BJ (cell line): ENCODE measurements at regions not wholly inside any gene's neighbourhood (a gene's known extent, or its start where the extent isn't known, plus 50 kb on each side); places are given as distances from the start of the nearest gene placed in this dataset.

Experiments
- CTCF ChIA-PET: fragments of 350-600 bp; formaldehyde crosslinking; extraction: SDS; loops from one replicate; lab custom pipeline; 2021; ENCODE audit warnings: antibody characterized with exemption, inconsistent platforms; lab: Yijun Ruan, JAX
- POLR2A ChIA-PET: fragments of 300-600 bp; sonication (Branson Sonifier 250); formaldehyde crosslinking; extraction: SDS; loops from one replicate; lab custom pipeline; 2021; ENCODE audit warnings: antibody characterized with exemption; lab: Charles Lee
- DNase-seq: peaks from one replicate; pipeline ENCODE4 v3.0.0-alpha.2; 2011; ENCODE audit warnings: low read depth
- H3K27me3 ChIP-seq: 2 replicates; pipeline ENCODE4 v1.6.0; 2011; ENCODE audit warnings: low read length; ENCODE audit not compliant: control insufficient read depth, insufficient read depth
- H3K36me3 ChIP-seq: 2 replicates; pipeline ENCODE4 v1.5.1; 2011; ENCODE audit warnings: low read length; ENCODE audit not compliant: control insufficient read depth, insufficient read depth
- H3K4me3 ChIP-seq: 2 replicates; pipeline ENCODE4 v1.5.1; 2011; ENCODE audit warnings: low read depth, mild to moderate bottlenecking, control low read depth, low read length
- TF ChIP-seq, protein P1 (sequence below): IDR thresholded peaks from 2 replicates; pipeline ENCODE4 v1.5.1; 2011; ENCODE audit warnings: low read depth, mild to moderate bottlenecking, control low read depth, inconsistent platforms, low read length, moderate library complexity; ENCODE audit not compliant: insufficient read depth

DNA sequence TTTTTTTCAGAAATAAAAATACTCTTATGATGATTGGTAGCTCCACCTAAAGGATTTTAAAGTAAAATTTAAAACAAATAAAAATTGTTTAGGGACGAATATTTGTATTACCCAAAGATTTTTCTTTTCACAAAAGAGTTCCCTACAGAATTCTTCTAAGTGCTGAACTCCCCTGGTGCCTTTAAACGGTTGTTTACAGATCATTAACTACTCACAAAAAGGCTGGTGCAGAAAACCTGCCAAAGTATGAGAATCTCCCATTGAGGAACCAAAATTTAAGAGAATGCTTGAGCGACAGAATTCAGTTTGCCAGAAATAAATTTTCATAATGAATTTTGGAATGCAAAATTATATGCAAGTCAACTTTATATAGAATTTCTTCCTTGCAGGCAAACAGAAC is 497.8 kb upstream of the NR2F2 start:
- CTCF ChIA-PET = interaction anchor here (0.6 kb wide), 1 partner anchor 573 kb away, joined by 3 read pairs; no protein-coding TSS in a partner anchor
- POLR2A ChIA-PET = no interaction called here
- TF ChIP-seq, protein P1, sequence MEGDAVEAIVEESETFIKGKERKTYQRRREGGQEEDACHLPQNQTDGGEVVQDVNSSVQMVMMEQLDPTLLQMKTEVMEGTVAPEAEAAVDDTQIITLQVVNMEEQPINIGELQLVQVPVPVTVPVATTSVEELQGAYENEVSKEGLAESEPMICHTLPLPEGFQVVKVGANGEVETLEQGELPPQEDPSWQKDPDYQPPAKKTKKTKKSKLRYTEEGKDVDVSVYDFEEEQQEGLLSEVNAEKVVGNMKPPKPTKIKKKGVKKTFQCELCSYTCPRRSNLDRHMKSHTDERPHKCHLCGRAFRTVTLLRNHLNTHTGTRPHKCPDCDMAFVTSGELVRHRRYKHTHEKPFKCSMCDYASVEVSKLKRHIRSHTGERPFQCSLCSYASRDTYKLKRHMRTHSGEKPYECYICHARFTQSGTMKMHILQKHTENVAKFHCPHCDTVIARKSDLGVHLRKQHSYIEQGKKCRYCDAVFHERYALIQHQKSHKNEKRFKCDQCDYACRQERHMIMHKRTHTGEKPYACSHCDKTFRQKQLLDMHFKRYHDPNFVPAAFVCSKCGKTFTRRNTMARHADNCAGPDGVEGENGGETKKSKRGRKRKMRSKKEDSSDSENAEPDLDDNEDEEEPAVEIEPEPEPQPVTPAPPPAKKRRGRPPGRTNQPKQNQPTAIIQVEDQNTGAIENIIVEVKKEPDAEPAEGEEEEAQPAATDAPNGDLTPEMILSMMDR = no peak
- DNase-seq = no peak
- no peaks in the 10 kb centered on the region for H3K27me3 ChIP-seq
- no peak overlapping the region for H3K4me3 ChIP-seq
- no peaks in the 10 kb centered on the region for H3K36me3 ChIP-seq

DNA sequence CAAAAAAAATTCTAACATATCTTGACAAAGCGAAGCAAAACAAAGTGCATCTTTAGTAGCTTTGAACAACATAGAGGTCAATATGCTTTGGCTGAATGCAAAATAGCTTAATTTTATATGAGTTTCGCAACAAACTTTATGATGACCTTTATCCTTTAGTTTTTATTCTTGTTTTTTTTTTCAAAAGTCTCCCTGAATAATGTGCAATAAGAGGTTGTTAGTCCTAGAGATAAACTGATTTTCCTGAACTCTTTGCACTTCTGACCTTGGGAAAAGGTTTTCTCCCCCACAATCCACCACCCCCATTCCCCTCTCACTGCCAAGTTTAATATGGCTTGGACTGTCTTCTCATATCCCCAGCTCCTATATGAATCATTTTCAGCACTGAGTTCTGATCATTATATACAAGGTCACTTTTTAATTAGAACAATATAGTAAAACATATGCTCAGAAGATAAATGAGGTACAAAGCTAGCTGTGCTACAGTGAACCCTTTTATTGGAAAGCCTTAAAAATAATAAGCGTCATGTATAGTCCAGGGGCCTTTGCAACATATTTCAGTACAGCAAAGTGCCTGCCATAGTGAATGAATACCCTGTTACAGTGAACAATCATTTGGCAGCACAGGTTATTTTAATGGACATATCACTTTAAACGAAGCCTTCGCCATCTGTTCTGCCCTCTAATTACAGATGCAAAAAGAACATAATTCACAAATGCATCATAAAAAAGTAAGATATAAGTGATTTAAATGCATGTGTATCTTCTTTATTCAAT is 496.3 kb upstream of the NR2F2 start:
- POLR2A ChIA-PET = no interaction called here
- Histone ChIP-seq H3K36me3 (no peaks in the 10 kb centered on the region), H3K27me3 (no peaks in the 10 kb centered on the region), H3K4me3 (no peak overlapping the region)
- TF ChIP-seq, protein P1 = no peak
- CTCF ChIA-PET = interaction anchor here (0.6 kb wide), 1 partner anchor 194 kb away, joined by 3 read pairs; no protein-coding TSS in a partner anchor
- no peak for DNase-seq

DNA sequence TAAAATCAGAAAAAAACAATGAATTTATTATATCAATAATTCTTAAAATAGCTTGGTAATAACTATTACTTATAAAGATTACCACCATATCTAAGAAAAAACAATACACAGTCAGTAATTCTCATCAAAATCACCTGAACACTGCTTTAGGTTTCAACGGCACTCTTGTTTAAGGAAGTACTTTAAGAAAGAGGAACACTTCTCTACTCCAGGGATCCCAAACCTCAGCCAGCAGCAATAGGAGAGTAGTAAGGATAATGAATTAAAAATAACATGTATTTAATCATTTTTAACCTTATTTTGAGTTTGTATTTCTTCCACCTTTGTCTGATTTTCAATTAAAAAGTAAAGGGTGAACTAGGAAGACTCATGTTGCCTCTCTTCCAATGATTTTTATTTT is 494.0 kb upstream of the NR2F2 start:
- DNase-seq = no peak
- no peaks in the 10 kb centered on the region for H3K36me3 ChIP-seq
- ChIA-PET CTCF (no interaction called here), POLR2A (no interaction called here)
- H3K27me3 ChIP-seq = no peaks in the 10 kb centered on the region
- no peak overlapping the region for H3K4me3 ChIP-seq
- TF ChIP-seq, protein P1 = no peak

DNA sequence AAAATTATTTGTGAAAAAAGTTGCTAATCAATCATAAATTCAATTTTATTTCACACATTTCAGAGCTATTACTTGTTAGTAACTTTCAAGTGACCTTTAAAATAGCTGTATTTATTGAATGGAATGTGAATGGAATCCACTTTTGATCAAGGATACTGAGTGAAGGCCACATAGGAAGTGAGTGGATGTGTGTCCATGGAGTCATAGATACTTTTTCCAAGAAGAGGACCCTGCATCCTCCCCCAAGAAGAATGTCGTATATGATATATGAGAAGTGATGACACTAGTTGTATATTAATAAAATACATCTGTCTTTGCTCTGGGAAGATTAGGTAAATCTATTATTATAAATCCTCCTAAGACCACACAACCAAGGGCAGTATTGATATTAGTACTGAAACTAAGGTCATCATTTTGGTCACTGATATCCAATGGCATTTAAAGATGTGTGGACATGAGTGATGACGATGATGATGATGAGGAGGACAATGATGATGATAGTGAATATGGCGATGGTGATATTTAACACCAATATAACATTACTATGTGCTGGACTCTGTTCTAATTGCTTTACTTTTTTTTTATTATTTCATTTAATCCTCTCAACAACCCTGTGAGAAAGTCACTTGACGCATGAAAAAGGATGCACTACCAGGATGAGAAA is 493.0 kb upstream of the NR2F2 start:
- TF ChIP-seq, protein P1 = no peak
- POLR2A ChIA-PET = no interaction called here
- DNase-seq = no peak
- Histone ChIP-seq H3K36me3 (no peaks in the 10 kb centered on the region), H3K4me3 (no peak overlapping the region), H3K27me3 (no peaks in the 10 kb centered on the region)
- CTCF ChIA-PET = interaction anchor here (0.6 kb wide), 1 partner anchor 1108 kb away, joined by 3 read pairs; no protein-coding TSS in a partner anchor

DNA sequence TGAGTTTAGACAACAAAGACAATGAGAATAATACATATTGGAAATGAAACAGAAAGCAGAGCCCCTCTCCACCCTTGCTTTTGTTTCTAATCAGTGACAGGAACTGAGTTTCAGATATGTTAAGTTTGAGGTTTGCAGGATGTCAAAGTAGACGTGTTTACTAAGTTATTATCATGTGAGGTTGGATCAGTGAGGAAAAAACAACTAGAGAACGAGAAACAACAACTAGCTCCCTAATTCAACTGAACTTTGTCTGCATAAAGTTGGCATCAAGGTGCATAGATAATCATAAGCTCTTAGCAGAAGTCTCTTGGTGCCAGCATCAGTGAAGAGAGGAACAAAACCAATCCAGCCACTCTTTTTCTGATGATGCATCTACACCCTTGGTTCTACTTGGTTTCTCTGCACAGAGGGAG is 491.1 kb upstream of the NR2F2 start:
- ChIA-PET CTCF (interaction anchor here (0.7 to 1.3 kb wide), 2 partner anchors 10 to 488 kb away, joined by 3 to 5 read pairs; no protein-coding TSS in a partner anchor), POLR2A (interaction anchor here (0.6 kb wide), 1 partner anchor 142 kb away, joined by 3 read pairs; no protein-coding TSS in a partner anchor)
- TF ChIP-seq, protein P1 = no peak
- H3K36me3 ChIP-seq = no peaks in the 10 kb centered on the region
- no peaks in the 10 kb centered on the region for H3K27me3 ChIP-seq
- no peak for DNase-seq
- H3K4me3 ChIP-seq = no peak overlapping the region
